PC-9 (cell line): ENCODE measurements at regions not wholly inside any gene's neighbourhood (a gene's known extent, or its start where the extent isn't known, plus 50 kb on each side); places are given as distances from the start of the nearest gene placed in this dataset.

ENCODE experiments used
- CTCF ChIP-seq: fragments of 200-600 bp; sonication (generic); conservative IDR thresholded peaks from 2 replicates; pipeline ENCODE4 v1.6.1; 2017; ENCODE audit warnings: mixed run types, antibody characterized with exemption, mild to moderate bottlenecking, moderate library complexity
- EZH2 ChIP-seq: fragments of 200-600 bp; sonication (generic); IDR thresholded peaks from 2 replicates; pipeline ENCODE4 v1.8.0; 2017; ENCODE audit warnings: antibody characterized with exemption, low read depth

GRCh38 chr4:121272526-121272925 is 108.3 kb downstream of the QRFPR start:
- TF ChIP-seq CTCF (no peak), EZH2 (no peak)
